ENCODE measurements at regions not wholly inside any gene's neighbourhood (a gene's known extent, or its start where the extent isn't known, plus 50 kb on each side); places are given as distances from the start of the nearest gene placed in this dataset.

DNA sequence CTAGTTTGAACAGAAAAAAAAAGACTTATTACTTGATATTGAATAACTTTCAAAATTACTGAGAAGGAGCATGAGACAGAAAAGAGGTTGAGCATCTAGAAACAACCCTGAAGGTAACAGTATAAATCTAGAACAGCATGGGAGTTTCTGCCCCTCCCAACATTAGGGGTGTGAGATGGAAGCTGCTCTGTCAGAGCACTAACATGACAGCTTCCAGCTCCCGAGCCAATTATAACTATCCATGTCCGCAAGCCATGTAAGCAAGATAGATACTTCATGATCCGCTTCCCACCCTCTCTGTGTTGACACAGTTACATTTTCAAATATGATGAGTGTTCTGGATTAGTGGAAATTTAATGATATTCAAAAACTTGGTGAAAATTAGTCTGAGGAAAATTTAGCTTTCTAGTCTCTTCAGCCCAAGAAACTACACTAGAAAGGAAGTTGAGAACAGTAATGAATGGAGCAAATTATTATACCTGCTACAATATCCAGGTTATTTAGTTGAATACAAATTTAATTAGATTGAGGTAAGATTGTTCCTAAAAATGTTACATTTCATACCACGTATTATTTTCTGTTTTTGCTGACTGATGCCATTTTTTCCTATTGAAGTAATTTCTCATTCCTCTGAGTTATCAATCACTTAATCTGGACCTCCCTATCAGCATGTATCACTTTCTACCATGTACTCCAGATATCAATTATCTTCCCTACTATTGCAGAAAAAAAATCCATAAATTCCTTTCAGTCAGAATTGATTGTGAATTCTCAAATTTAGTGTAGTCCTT is 129.3 kb upstream of the SLIT2 start:
- Histone ChIP-seq H3K4me1 (ENCODE audit: control insufficient read depth, insufficient read depth, low read length) (no peaks in the 10 kb centered on the region), H3K27ac (ENCODE audit: low read length) (no peak overlapping the region), H3K4me3 (ENCODE audit: low read length in 2 of 2) (no peak overlapping the region), H3K9ac (ENCODE audit: low read length in 2 of 2) (no peak overlapping the region), H3K27me3 (ENCODE audit: control insufficient read depth in 1 of 2, insufficient read depth in 2 of 2, low read length in 2 of 2) (no peaks in the 10 kb centered on the region), H3K9me3 (ENCODE audit: control insufficient read depth in 2 of 2, low read length in 2 of 2) (no peaks in the 10 kb centered on the region), H3K36me3 (ENCODE audit: control insufficient read depth in 2 of 2, insufficient read depth in 2 of 2, low read length in 2 of 2) (no peaks in the 10 kb centered on the region)

DNA sequence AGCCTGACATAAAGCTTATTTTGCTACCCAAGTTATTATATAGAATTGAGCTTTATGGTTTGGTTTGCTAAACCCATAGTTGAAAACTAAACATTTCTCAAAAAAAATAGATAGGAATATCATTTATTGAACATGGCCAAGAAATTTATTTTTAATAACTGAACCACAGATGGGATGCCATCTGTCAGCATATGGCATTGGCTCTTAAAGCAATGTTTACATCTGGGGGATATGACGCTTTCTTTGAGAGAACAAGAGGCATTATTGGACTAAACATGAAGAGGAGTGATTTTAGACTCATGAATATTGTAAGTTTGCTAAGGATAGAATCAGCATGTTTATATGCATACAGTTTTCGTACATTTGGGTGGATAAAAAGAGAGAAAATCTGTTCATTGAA is 132.6 kb upstream of the SLIT2 start:
- no peaks in the 10 kb centered on the region for H3K9me3 ChIP-seq (ENCODE audit: control insufficient read depth in 2 of 2, low read length in 2 of 2)
- no peaks in the 10 kb centered on the region for H3K36me3 ChIP-seq (ENCODE audit: control insufficient read depth in 2 of 2, insufficient read depth in 2 of 2, low read length in 2 of 2)
- H3K4me1 ChIP-seq (ENCODE audit: control insufficient read depth, insufficient read depth, low read length): no peaks in the 10 kb centered on the region
- no peaks in the 10 kb centered on the region for H3K27me3 ChIP-seq (ENCODE audit: control insufficient read depth in 1 of 2, insufficient read depth in 2 of 2, low read length in 2 of 2)
- H3K27ac ChIP-seq (ENCODE audit: low read length): no peak overlapping the region
- no peak overlapping the region for H3K4me3 ChIP-seq (ENCODE audit: low read length in 2 of 2)
- no peak overlapping the region for H3K9ac ChIP-seq (ENCODE audit: low read length in 2 of 2)

DNA sequence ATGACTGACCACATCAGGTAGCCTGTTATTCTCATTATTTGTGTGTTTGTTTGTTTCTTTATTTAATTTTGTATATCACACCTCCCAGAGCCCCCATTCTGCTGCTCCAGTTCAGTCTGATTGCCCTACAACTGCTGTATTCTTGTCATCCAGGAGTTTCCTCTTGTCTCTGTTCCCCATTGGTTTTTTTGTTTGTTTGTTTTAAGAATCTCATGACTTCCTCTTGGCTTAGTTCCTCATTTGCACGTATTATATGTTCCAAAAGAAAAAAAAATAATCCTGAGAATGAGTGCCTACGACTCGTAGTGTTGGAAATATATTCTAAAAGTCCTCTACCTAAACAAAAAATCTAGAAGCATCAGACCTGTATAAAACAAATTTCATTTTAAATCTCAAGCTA is 142.3 kb upstream of the SLIT2 start:
- H3K9ac ChIP-seq (ENCODE audit: low read length in 2 of 2): no peak overlapping the region

DNA sequence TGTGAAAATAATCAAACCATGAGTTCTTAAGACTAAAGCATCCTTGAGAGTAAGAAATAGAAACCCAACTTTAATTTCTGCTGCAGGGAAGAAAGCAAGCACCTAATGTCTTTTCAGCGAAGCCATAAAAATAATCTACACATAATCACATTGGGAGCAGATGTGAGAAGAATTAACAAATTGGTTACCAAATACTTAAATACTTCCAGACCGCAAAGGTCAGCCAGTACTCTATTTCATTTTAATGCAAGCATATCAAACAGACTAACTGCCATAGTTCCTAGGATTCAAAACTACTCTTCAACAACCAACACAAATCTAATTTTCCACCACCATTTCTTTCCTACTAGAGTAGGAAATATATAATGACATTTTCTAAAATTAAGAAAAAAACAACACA is 144.8 kb upstream of the SLIT2 start:
- Histone ChIP-seq H3K27ac (ENCODE audit: low read length) (no peak overlapping the region), H3K9me3 (ENCODE audit: control insufficient read depth in 2 of 2, low read length in 2 of 2) (no peaks in the 10 kb centered on the region), H3K27me3 (ENCODE audit: control insufficient read depth in 1 of 2, insufficient read depth in 2 of 2, low read length in 2 of 2) (no peaks in the 10 kb centered on the region), H3K4me3 (ENCODE audit: low read length in 2 of 2) (no peak overlapping the region), H3K36me3 (ENCODE audit: control insufficient read depth in 2 of 2, insufficient read depth in 2 of 2, low read length in 2 of 2) (no peaks in the 10 kb centered on the region), H3K9ac (ENCODE audit: low read length in 2 of 2) (no peak overlapping the region), H3K4me1 (ENCODE audit: control insufficient read depth, insufficient read depth, low read length) (no peaks in the 10 kb centered on the region)

More for the DNA sequence above, 142.3 kb upstream of the SLIT2 start:
- Histone ChIP-seq H3K4me1 (ENCODE audit: control insufficient read depth, insufficient read depth, low read length) (no peaks in the 10 kb centered on the region), H3K36me3 (ENCODE audit: control insufficient read depth in 2 of 2, insufficient read depth in 2 of 2, low read length in 2 of 2) (no peaks in the 10 kb centered on the region), H3K27ac (ENCODE audit: low read length) (no peak overlapping the region), H3K27me3 (ENCODE audit: control insufficient read depth in 1 of 2, insufficient read depth in 2 of 2, low read length in 2 of 2) (no peaks in the 10 kb centered on the region), H3K4me3 (ENCODE audit: low read length in 2 of 2) (no peak overlapping the region), H3K9me3 (ENCODE audit: control insufficient read depth in 2 of 2, low read length in 2 of 2) (no peaks in the 10 kb centered on the region)

DNA sequence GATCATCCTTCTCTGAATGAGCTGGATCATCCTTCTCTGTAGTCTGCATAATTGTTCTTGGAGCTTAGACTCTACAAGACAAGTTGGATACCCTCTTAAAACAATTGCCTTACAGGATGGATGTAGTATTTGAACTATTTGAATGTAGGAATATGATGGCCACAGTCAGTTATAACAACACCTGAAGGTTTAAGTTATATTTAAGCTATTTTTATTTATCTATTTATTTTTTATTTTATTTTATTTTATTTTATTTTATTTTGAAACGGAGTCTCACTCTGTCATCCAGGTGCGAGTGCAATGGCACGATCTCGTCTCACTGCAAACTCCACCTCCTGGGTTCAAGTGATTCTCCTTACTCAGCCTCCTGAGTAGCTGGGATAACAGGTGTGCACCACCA is 149.9 kb upstream of the SLIT2 start:
- no peak overlapping the region for H3K9ac ChIP-seq (ENCODE audit: low read length in 2 of 2)
- no peaks in the 10 kb centered on the region for H3K36me3 ChIP-seq (ENCODE audit: control insufficient read depth in 2 of 2, insufficient read depth in 2 of 2, low read length in 2 of 2)
- no peaks in the 10 kb centered on the region for H3K9me3 ChIP-seq (ENCODE audit: control insufficient read depth in 2 of 2, low read length in 2 of 2)
- H3K27me3 ChIP-seq (ENCODE audit: control insufficient read depth in 1 of 2, insufficient read depth in 2 of 2, low read length in 2 of 2): no peaks in the 10 kb centered on the region
- no peak overlapping the region for H3K4me3 ChIP-seq (ENCODE audit: low read length in 2 of 2)
- no peak overlapping the region for H3K27ac ChIP-seq (ENCODE audit: low read length)
- no peaks in the 10 kb centered on the region for H3K4me1 ChIP-seq (ENCODE audit: control insufficient read depth, insufficient read depth, low read length)

DNA sequence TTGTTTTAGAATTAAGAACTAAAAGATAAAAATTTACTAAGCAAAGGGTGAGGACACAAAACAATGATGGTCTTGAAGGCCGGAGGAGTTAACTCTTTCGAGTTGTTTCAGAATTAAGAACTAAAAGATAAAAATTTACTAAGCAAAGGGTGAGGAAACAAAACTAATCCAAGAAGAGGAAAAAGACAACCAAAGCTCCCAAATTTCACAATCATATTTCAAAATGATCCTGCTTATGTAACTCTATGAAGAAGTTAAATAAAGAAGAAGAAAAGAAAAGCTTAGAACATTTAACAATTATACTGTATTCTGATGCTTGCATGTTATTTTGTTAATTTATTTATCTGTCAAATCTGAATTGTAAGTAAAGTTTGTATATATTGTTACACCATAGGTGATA is 154.8 kb upstream of the SLIT2 start:
- Histone ChIP-seq H3K9ac (ENCODE audit: low read length in 2 of 2) (no peak overlapping the region), H3K4me1 (ENCODE audit: control insufficient read depth, insufficient read depth, low read length) (no peaks in the 10 kb centered on the region), H3K4me3 (ENCODE audit: low read length in 2 of 2) (no peak overlapping the region), H3K27ac (ENCODE audit: low read length) (no peak overlapping the region), H3K36me3 (ENCODE audit: control insufficient read depth in 2 of 2, insufficient read depth in 2 of 2, low read length in 2 of 2) (no peaks in the 10 kb centered on the region), H3K27me3 (ENCODE audit: control insufficient read depth in 1 of 2, insufficient read depth in 2 of 2, low read length in 2 of 2) (no peaks in the 10 kb centered on the region), H3K9me3 (ENCODE audit: control insufficient read depth in 2 of 2, low read length in 2 of 2) (no peaks in the 10 kb centered on the region)

DNA sequence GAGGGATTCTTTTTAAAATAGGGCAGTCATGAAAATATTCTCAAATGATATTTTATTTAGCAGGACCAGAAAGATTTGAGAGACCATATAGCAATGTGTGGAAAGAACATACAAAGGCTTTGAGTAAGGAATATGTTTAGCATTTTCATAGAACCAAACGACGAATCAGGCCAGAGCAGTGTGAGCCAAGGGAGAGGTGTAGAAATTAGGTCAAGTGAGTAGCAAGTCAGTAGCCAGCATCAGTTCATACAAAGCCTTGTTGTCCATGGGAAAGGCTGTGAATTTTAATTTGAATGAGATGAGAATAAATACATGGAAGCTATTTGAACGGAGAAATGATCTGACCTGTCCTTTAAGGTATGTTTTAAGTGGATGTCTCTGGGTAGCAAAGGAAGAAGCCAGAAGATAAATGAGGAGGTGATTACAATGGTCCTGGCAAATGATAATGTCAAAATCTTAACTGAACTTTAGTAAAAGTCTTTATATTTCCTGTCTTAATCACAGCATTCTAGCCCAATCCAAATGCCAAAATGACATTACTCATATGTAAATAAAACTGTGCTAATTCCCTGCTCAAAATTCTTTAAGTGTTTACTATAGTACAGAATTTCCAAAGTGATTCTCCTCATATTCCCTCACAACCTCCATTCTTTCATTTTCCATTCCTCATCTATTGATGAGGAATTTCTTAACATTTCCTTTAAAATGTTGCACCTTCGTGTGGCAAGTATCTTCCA is 155.7 kb upstream of the SLIT2 start:
- Histone ChIP-seq H3K4me1 (ENCODE audit: control insufficient read depth, insufficient read depth, low read length) (no peaks in the 10 kb centered on the region), H3K27ac (ENCODE audit: low read length) (no peak overlapping the region), H3K4me3 (ENCODE audit: low read length in 2 of 2) (no peak overlapping the region), H3K9ac (ENCODE audit: low read length in 2 of 2) (no peak overlapping the region), H3K36me3 (ENCODE audit: control insufficient read depth in 2 of 2, insufficient read depth in 2 of 2, low read length in 2 of 2) (no peaks in the 10 kb centered on the region), H3K9me3 (ENCODE audit: control insufficient read depth in 2 of 2, low read length in 2 of 2) (no peaks in the 10 kb centered on the region), H3K27me3 (ENCODE audit: control insufficient read depth in 1 of 2, insufficient read depth in 2 of 2, low read length in 2 of 2) (no peaks in the 10 kb centered on the region)

DNA sequence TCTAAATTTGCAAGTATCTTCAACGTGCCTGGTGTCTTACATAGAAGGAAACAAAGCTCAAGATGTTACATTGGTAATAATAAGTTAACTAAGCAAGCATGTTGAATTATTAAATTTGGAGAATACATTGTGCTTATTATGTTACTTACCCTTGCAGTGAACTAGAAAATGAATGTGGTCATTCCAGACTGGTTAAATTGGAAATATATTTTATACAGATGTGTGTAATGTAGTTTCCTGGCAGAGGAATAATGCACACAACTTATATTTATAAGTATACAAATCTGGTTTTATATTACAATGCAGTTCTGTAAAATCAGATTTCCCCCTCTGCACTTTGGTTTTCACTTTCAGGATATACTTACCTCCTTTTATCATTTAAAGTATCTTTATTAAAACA is 159.9 kb upstream of the SLIT2 start:
- Histone ChIP-seq H3K27ac (ENCODE audit: low read length) (no peak overlapping the region), H3K9me3 (ENCODE audit: control insufficient read depth in 2 of 2, low read length in 2 of 2) (no peaks in the 10 kb centered on the region), H3K9ac (ENCODE audit: low read length in 2 of 2) (no peak overlapping the region), H3K4me3 (ENCODE audit: low read length in 2 of 2) (no peak overlapping the region), H3K4me1 (ENCODE audit: control insufficient read depth, insufficient read depth, low read length) (no peaks in the 10 kb centered on the region), H3K27me3 (ENCODE audit: control insufficient read depth in 1 of 2, insufficient read depth in 2 of 2, low read length in 2 of 2) (no peaks in the 10 kb centered on the region), H3K36me3 (ENCODE audit: control insufficient read depth in 2 of 2, insufficient read depth in 2 of 2, low read length in 2 of 2) (no peaks in the 10 kb centered on the region)

DNA sequence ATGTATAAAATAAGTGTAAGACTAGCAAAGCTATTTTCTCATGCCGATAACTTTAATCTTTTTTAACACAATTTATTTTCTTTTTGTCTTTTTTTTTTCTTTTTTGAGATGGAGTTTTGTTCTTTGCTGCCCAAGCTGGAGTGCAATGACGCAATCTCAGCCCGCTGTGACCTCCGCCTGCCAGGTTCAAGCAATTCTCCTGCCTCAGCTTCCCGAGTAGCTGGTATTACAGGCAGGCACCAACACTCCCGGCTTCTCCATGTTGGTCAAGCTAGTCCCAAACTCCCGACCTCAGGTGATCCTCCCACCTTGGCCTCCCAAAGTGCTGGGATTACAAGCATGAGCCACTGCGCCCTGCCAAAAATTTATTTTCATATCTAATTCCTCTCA is 164.2 kb upstream of the SLIT2 start:
- no peaks in the 10 kb centered on the region for H3K27me3 ChIP-seq (ENCODE audit: control insufficient read depth in 1 of 2, insufficient read depth in 2 of 2, low read length in 2 of 2)
- no peaks in the 10 kb centered on the region for H3K9me3 ChIP-seq (ENCODE audit: control insufficient read depth in 2 of 2, low read length in 2 of 2)
- no peak overlapping the region for H3K4me3 ChIP-seq (ENCODE audit: low read length in 2 of 2)
- H3K4me1 ChIP-seq (ENCODE audit: control insufficient read depth, insufficient read depth, low read length): no peaks in the 10 kb centered on the region
- H3K36me3 ChIP-seq (ENCODE audit: control insufficient read depth in 2 of 2, insufficient read depth in 2 of 2, low read length in 2 of 2): no peaks in the 10 kb centered on the region
- no peak overlapping the region for H3K27ac ChIP-seq (ENCODE audit: low read length)
- H3K9ac ChIP-seq (ENCODE audit: low read length in 2 of 2): no peak overlapping the region

DNA sequence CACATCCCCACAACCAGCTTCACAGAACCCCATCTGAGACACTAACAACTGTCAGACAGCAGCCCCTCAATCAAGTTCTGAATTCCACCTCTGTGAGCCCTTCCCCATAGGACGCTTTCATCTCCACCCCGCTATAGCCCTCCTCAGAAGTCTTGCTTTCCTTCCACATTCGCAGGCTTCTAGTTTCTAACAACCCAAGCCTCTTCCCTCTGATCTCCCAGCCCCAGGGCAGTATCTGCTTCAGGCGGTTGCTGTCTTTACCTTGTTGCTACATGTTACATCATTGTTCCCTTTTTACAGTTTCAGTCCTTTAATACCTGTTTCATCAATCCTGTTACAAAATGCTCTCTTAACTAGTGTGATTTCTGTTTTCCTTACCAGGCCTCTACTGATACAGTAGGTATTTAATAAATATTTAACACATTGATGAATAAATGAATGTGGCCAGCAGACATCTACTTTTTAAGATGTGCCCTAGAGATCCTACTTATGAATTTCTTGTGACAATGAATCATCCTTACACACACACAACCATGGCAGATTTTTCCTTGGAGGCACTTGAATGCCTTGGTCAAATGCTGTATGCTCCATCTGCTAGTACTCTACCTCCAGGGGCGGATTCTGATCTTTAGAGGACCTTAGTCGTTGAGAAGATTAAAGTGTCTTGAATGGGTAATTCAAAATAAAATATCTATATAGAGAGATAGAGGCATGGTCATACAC is 164.7 kb upstream of the SLIT2 start:
- no peaks in the 10 kb centered on the region for H3K9me3 ChIP-seq (ENCODE audit: control insufficient read depth in 2 of 2, low read length in 2 of 2)
- H3K4me1 ChIP-seq (ENCODE audit: control insufficient read depth, insufficient read depth, low read length): no peaks in the 10 kb centered on the region
- no peaks in the 10 kb centered on the region for H3K36me3 ChIP-seq (ENCODE audit: control insufficient read depth in 2 of 2, insufficient read depth in 2 of 2, low read length in 2 of 2)
- no peak overlapping the region for H3K9ac ChIP-seq (ENCODE audit: low read length in 2 of 2)
- H3K27ac ChIP-seq (ENCODE audit: low read length): no peak overlapping the region
- H3K4me3 ChIP-seq (ENCODE audit: low read length in 2 of 2): no peak overlapping the region
- no peaks in the 10 kb centered on the region for H3K27me3 ChIP-seq (ENCODE audit: control insufficient read depth in 1 of 2, insufficient read depth in 2 of 2, low read length in 2 of 2)
